ENCODE measurements at regions not wholly inside any gene's neighbourhood (a gene's known extent, or its start where the extent isn't known, plus 50 kb on each side); places are given as distances from the start of the nearest gene placed in this dataset.

DNA sequence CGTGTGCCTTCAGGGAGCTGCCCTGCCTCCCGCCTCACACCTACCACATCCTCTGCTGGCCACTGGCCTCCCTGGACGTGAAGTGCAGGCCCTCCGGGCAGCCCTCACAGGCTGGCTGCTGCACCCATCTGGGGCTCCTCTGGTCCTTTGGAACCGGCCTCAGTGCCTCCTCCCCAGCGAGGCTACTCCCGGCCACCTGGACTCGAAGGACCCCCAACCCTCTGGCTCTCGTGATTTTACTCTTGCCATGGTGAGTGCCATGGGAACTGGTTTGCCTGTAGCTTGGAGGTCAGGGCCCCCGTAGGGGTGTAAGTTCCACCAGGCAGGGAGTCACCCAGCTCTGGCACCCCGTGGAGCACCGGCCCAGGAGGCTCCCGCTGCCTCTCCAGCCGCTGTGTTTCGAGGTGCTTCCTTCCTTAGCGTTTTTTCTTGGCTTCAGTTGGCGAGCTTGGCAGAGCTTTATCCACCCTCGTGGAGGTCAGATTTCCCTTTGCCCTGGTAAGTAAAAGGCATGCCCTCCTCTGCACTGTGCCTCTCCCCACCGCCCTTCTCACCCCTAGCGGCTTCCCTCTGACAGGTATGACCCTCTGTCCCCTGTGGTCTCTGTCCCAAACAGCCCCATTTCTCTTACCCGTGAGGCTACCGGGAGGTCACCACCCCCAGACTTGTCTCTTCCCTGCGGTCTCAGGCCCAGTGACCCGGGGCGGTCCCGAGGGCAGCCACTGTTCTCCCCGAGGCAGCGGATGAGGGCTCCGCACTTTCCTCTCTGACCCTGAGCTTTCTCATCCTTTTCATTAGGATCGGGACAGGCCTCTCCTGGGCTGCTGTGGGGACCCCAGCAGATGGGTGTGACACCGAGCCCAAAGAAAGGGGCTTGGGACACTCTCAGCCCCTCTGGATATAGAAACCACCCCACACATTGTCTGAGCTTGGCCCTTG is 203.1 kb upstream of the C14orf180 start:
- TF ChIP-seq EZH2 (IDR thresholded peaks at IDR 0.05; ENCODE audit: borderline replicate concordance, insufficient read depth, low read length, poor library complexity, severe bottlenecking) (no peak), TAF1 (IDR thresholded peaks at IDR 0.05; ENCODE audit: low read depth) (no peak), EP300 (conservative IDR thresholded peaks at IDR 0.05; ENCODE audit: poor library complexity, severe bottlenecking) (no peak), POLR2AphosphoS5 (IDR thresholded peaks at IDR 0.05) (no peak), RAD21 (conservative IDR thresholded peaks at IDR 0.05) (no peak)
- TF ChIP-seq, protein P1, sequence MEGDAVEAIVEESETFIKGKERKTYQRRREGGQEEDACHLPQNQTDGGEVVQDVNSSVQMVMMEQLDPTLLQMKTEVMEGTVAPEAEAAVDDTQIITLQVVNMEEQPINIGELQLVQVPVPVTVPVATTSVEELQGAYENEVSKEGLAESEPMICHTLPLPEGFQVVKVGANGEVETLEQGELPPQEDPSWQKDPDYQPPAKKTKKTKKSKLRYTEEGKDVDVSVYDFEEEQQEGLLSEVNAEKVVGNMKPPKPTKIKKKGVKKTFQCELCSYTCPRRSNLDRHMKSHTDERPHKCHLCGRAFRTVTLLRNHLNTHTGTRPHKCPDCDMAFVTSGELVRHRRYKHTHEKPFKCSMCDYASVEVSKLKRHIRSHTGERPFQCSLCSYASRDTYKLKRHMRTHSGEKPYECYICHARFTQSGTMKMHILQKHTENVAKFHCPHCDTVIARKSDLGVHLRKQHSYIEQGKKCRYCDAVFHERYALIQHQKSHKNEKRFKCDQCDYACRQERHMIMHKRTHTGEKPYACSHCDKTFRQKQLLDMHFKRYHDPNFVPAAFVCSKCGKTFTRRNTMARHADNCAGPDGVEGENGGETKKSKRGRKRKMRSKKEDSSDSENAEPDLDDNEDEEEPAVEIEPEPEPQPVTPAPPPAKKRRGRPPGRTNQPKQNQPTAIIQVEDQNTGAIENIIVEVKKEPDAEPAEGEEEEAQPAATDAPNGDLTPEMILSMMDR (IDR thresholded peaks at IDR 0.05; ENCODE audit: poor library complexity, severe bottlenecking), result no peak
